Osteocyte (in vitro differentiated cells): ENCODE measurements at regions not wholly inside any gene's neighbourhood (a gene's known extent, or its start where the extent isn't known, plus 50 kb on each side); places are given as distances from the start of the nearest gene placed in this dataset.
A peak's percentile ranks its signal among the peaks of the same experiment; 100 is the strongest.

Source experiments
- DNase-seq: peaks from one replicate; pipeline ENCODE4 v3.0.0; 2021; ENCODE audit warnings: mixed read lengths; ENCODE audit not compliant: unreplicated experiment; ENCODE audit errors: extremely low spot score
- H3K27ac Mint-ChIP-seq: one replicate; pipeline ENCODE4 v1.8.0; 2021; ENCODE audit warnings: mild to moderate bottlenecking, mixed read lengths; ENCODE audit not compliant: unreplicated experiment
- H3K27me3 Mint-ChIP-seq: one replicate; pipeline ENCODE4 v1.8.0; 2021; ENCODE audit warnings: mixed read lengths; ENCODE audit not compliant: unreplicated experiment
- H3K36me3 Mint-ChIP-seq: one replicate; pipeline ENCODE4 v1.8.0; 2021; ENCODE audit warnings: mixed read lengths; ENCODE audit not compliant: unreplicated experiment
- H3K4me1 Mint-ChIP-seq: one replicate; pipeline ENCODE4 v1.8.0; 2021; ENCODE audit warnings: mixed read lengths; ENCODE audit not compliant: unreplicated experiment
- H3K4me3 Mint-ChIP-seq: one replicate; pipeline ENCODE4 v1.8.0; 2021; ENCODE audit warnings: mild to moderate bottlenecking, moderate library complexity, mixed read lengths; ENCODE audit not compliant: unreplicated experiment
- H3K9me3 Mint-ChIP-seq: one replicate; pipeline ENCODE4 v1.8.0; 2021; ENCODE audit warnings: mixed read lengths; ENCODE audit not compliant: unreplicated experiment
- TF ChIP-seq, protein P1 (sequence below): fragments of 200-600 bp; sonication (generic); IDR thresholded peaks from 2 replicates; pipeline ENCODE4 v1.5.0; 2021; ENCODE audit warnings: antibody characterized with exemption, mild to moderate bottlenecking, moderate library complexity

DNA sequence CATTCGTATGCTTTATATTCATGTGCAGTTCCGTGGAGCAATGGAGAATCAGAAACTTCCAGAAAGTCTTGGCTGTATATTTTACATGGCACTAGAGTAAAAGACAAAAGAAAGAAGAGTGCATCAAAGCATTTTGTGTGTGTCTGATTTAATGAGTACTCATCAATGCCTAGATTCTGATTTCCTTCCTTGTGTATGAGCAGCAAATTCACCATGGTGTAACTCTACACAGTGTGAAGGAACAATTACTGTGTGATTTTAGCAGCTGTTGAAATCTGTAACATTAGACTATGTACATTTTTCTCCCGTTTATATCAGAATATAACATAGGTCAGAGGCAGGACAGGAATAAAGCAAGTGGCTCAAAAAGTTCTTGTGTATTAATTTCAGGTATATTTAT, 102.0 kb upstream of the TSC22D2 start:
- DNase-seq: no peak
- H3K9me3 Mint-ChIP-seq: peaks cover 5% of the 10 kb centered on the region
- no peaks in the 10 kb centered on the region for H3K27me3 Mint-ChIP-seq
- H3K36me3 Mint-ChIP-seq: no peaks in the 10 kb centered on the region
- H3K4me3 Mint-ChIP-seq: no peak overlapping the region
- H3K4me1 Mint-ChIP-seq: peaks cover 28% of the 10 kb centered on the region
- no peak overlapping the region for H3K27ac Mint-ChIP-seq
- TF ChIP-seq, protein P1, sequence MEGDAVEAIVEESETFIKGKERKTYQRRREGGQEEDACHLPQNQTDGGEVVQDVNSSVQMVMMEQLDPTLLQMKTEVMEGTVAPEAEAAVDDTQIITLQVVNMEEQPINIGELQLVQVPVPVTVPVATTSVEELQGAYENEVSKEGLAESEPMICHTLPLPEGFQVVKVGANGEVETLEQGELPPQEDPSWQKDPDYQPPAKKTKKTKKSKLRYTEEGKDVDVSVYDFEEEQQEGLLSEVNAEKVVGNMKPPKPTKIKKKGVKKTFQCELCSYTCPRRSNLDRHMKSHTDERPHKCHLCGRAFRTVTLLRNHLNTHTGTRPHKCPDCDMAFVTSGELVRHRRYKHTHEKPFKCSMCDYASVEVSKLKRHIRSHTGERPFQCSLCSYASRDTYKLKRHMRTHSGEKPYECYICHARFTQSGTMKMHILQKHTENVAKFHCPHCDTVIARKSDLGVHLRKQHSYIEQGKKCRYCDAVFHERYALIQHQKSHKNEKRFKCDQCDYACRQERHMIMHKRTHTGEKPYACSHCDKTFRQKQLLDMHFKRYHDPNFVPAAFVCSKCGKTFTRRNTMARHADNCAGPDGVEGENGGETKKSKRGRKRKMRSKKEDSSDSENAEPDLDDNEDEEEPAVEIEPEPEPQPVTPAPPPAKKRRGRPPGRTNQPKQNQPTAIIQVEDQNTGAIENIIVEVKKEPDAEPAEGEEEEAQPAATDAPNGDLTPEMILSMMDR: no peak

DNA sequence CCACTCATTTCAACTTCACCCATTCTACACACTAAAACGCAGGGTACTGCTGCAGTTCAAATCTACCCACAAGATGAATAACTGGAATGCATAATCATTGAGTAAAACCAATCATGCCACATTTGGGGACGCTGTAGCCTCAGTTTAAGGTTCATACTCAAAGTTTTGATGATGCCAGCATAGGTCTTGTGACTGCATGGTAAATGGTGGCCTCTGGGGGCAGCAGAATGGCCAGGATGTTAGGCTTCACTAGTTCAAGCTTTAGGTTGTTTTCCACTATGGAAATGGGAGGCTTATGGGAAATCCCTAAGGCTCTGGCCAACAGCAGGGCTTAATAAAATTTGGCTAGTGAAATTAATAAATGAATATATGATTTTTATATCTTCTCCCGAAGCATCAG, 104.3 kb upstream of the TSC22D2 start:
- Mint-ChIP-seq H3K27ac (no peak overlapping the region), H3K36me3 (no peaks in the 10 kb centered on the region), H3K9me3 (no peaks in the 10 kb centered on the region), H3K27me3 (no peaks in the 10 kb centered on the region), H3K4me1 (peaks cover 40% of the 10 kb centered on the region), H3K4me3 (no peak overlapping the region)
- DNase-seq: no peak
- TF ChIP-seq, protein P1: peak; percentile 22

DNA sequence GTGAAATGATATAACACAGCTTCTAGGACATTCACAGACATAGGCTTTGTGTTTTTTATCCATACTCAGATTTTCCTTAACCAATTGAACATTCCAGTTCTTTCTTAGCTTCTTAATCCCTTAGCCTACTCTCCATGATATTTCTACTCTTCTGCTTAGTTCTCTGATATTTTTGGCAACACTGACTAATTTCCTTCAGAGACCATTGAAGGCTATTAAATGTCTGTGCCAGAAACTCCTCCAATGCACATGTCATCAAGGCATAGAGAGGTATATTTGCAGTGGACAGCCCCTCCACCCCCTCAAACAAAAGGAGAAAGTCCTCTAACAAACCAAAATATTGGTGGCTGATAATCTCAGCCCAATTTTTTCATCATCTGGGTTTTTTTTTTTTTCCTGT, 105.9 kb upstream of the TSC22D2 start:
- Mint-ChIP-seq H3K27ac (no peak overlapping the region), H3K36me3 (no peaks in the 10 kb centered on the region), H3K4me3 (no peak overlapping the region), H3K27me3 (no peaks in the 10 kb centered on the region), H3K4me1 (peaks cover 29% of the 10 kb centered on the region), H3K9me3 (no peaks in the 10 kb centered on the region)
- DNase-seq: no peak
- TF ChIP-seq, protein P1: no peak

DNA sequence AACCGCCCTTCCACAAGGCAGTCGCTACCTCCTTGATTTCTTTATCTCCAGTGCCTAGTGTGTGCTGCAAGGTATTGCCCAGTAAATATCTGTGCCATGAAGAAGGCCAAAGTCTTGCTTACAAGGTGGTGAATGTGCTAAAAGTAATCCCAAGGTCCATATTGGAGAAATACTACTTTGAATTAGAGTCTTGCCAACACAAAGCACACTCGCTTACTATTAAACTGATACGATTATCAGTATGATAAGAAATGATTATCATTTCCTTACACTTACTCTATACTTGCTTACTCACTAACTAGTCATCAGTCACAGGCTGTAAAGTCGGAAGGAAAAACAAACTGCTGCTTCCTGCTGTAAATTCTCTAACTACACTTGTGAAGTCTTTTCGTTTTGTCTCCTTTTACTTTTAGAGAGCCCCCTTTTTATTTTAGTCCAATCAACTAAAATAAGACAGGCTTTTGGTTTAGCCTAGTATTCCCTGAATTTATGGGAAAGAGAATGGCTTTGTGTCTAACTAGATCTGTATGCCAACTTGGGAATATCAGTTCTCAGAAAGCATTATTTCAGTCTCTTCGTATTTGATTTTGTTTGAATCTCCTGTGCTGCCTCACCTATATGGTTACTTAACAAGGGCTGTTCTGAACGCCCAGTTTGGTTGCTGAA, 107.1 kb upstream of the TSC22D2 start:
- no peak overlapping the region for H3K27ac Mint-ChIP-seq
- no peak for DNase-seq
- TF ChIP-seq, protein P1: no peak
- no peaks in the 10 kb centered on the region for H3K27me3 Mint-ChIP-seq
- H3K4me3 Mint-ChIP-seq: no peak overlapping the region
- H3K36me3 Mint-ChIP-seq: no peaks in the 10 kb centered on the region
- H3K4me1 Mint-ChIP-seq: peaks cover 38% of the 10 kb centered on the region
- H3K9me3 Mint-ChIP-seq: no peaks in the 10 kb centered on the region

DNA sequence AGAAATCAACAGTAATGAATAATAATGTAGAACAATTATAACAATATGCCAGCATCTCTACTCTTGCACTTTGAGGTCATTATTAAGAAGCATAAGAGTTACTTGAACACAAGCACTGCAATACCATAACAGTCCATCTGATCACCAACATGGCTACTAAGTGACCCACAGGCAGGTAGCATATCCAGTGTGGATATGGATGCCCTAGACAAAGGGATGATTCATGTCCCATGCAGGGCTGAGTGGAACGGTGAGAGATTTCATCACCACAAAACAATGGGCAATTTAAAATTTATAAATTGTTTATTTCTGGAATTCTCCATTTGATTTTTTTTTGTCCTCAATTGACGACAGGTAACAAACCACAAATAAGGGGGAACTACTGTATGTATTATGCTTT, 107.7 kb upstream of the TSC22D2 start:
- Mint-ChIP-seq H3K27ac (no peak overlapping the region), H3K36me3 (no peaks in the 10 kb centered on the region)

More for the DNA sequence above, 107.7 kb upstream of the TSC22D2 start:
- H3K27me3 Mint-ChIP-seq: no peaks in the 10 kb centered on the region
- TF ChIP-seq, protein P1: no peak
- no peaks in the 10 kb centered on the region for H3K9me3 Mint-ChIP-seq
- no peak overlapping the region for H3K4me3 Mint-ChIP-seq
- peaks cover 44% of the 10 kb centered on the region for H3K4me1 Mint-ChIP-seq
- DNase-seq: no peak
